IPS-NIHi7 (cell line): ENCODE measurements at regions not wholly inside any gene's neighbourhood (a gene's known extent, or its start where the extent isn't known, plus 50 kb on each side); places are given as distances from the start of the nearest gene placed in this dataset.

Experiments used
- DNase-seq: peaks from one replicate; pipeline ENCODE4 v3.0.0; 2012; ENCODE audit warnings: mixed read lengths; ENCODE audit errors: extremely low spot score

GRCh38 chr14:98545181-98545580 lies 726.8 kb downstream of the BCL11B start:
- DNase-seq = no peak

DNA sequence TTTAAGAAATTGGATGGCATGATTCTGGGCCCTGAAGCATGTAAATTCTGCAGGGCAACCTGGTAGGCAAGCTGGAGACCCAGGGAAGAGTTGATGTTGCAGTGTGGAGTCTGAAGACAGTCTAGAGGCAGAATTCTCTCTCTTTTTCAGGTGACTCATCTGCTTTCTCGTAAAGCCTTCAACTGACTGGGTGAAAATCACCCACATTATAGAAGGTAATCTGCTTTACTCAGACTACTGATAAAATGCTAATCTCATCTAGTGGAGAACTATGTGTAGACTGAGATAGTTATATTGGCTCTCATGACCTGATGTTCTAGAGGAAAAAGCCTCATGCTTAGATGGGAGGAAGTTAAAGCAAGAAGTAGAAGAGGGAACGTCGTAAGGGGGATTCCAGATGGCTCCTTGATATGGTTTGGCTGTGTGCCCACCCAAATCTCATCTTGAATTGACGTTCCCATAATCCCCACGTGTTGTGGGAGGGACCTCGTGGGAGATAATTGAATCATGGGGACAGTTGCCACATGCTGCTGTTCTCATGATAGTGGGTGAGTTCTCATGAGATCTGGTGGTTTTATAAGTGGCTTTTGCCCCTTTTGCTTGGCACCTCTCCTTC lies 723.8 kb downstream of the BCL11B start:
- no peak for DNase-seq

GRCh38 chr14:98551028-98551427 lies 721.0 kb downstream of the BCL11B start:
- DNase-seq = no peak

DNA sequence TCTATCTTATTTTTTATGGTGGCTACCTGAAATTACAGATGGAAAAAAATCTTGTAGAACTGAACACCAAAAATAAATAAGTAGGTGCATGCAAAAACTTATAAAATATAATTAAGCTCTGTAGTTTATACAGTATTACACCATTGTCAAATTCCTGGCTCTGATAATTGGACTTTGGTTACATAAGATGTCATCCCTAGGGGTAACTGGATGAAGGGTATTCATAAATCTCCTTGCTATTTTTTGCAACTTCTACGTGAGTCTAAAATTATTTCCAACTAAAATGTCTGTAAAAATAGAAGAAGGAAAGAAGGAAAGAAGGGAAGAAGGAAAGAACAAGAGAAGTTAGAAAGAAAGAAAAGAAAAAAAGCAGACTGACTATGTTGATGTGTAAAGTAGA lies 716.6 kb downstream of the BCL11B start:
- no peak for DNase-seq

DNA sequence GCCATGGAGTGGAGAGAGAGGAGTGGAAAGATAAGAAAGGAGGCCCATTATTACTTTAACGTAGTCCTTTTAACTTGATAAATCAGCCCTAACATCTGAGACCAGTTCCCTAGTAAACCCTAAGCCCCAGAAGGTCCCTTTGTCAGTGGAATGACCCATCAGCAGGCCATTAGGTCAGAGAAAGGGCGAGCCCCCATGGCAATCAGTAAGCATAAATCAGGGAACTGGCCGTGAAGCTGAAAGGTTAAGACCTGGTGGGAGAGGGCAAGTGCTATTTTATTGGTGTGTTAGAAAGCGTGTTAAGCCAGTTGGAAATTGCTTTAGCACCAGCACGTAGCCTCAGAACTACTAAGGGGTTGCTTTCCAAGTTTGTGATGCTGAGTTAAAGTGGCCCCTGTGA lies 708.0 kb downstream of the BCL11B start:
- DNase-seq = no peak

DNA sequence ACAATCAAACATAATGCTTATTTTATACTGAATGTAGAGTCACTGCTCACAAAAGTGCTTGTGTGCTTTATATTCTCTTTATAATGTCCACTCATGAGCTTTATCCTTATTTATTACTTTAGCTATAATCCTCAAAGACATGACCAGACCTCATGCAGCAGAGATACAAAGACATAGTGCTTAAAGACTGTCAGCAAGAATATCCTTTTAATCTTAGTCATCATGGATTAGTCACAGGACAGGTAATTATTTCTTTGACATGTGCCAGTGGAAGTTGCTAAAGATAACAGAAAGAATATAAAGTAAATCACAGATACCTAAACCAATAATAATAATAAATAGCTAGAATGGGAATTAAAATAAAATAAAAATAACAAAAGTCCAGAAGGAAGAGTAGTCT lies 707.5 kb downstream of the BCL11B start:
- no peak for DNase-seq

- no peak for DNase-seq
Observed at GRCh38 chr14:98571104-98571503, 700.9 kb downstream of the BCL11B start.

DNA sequence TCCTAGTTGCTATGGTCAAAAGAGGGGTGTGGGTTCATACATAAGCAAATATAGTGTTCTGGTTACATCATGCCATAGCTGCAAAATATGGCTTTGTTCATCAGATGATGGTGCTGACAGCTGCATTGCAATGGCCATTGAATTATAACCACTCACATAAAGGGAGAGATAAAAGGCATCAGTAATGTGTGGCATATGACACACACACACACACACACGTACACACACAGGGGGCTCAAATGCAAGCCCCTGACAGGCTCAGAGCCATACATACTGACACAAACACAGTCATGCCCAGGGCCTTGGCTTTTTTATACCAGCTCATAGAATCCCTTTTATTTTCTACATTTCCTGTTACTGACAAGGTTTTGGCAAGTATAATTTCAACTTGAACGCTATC lies 698.9 kb downstream of the BCL11B start:
- no peak for DNase-seq

- no peak for DNase-seq
Observed at GRCh38 chr14:98576463-98576862, 695.5 kb downstream of the BCL11B start.

- no peak for DNase-seq
Observed at GRCh38 chr14:98578204-98578603, 693.8 kb downstream of the BCL11B start.

- DNase-seq = no peak
Observed at GRCh38 chr14:98579140-98579539, 692.9 kb downstream of the BCL11B start.

- DNase-seq = peak; percentile 48
Observed at GRCh38 chr14:98580131-98580678, 691.8 kb downstream of the BCL11B start.

DNA sequence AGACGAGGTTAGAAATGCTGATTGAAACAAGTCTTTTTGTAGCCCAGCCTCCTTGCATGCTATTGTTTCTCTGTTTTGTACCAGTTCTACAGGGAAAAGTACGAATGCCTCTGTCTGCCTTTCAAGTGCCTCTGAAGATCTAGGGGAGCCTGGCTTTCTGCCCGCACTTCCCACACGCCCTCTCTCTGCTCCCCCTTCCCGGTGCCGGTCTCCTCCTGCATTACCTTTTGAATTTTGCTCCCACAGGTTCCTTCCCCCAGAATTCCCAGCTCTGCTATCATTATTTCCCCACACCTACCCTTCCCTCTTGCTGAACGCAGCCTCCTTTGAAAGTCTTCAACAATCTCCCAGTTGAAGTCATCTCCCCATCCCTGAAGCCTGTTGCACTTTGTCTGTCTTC lies 689.7 kb downstream of the BCL11B start:
- DNase-seq = no peak

DNA sequence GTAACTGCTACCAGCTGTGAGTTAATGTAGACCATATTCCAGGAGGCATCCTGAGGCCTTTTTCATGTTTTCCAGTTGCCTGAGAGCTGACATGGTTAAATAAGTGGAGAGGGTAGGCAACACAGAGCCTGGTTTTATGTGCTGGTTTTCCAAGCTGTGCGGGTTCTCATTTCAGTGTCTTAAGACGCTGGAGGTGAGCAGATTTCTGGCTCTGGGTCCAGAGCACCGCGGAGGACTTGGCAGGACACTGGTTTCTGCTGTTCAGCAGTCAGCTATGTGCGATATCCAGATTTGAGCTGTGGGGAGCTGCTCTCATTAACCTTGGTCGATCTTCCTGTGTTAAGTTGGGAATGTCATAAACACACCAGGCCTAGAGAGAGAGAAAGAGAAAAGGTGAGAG lies 680.8 kb downstream of the BCL11B start:
- no peak for DNase-seq

DNA sequence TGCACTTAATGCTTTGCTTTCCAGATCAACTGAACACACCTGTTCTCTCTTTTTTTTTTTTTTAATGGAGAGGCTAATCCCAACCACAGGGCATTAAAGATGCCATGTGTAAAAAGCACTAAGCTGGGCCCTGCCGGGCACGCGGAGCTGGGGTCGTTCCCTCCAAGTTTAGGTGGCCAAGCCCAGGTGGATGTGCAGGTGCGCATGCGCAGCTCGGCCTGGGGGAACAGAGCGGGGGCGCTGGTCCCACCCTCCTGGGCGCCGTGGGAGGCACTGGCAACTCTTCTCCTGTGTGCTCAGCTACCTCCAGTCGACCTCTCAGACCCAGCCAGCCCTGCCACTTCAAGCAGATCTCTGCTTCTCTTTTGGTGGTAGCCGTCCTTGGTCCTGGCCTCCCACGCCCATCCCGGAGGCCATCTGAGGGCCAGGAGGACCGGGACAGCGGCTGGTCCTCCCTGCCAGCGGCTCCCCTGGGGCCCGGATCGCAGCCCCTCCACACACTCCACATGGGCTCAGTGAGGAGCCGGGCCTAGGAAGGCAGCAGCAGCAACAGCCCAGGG lies 679.3 kb downstream of the BCL11B start:
- DNase-seq = no peak

DNA sequence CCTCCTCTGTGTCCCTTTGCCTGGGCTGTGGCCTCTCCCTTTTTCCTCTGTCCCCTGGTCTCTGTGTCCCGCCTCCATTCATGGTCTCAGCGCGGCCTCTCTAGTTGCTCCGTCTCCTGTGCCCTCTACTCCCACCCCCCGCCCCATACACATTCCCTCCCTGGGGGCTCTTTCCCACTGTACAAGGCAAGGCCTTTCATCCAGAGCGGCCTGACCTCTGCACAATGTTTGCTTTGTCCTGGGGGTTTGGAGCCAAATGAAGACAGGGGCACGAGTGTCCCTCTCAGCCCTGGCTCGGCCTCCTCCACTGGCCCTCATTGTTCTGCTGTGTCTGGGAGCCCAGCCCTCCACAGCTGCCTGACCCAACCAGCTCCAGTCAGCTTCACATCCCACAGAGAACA lies 678.6 kb downstream of the BCL11B start:
- no peak for DNase-seq

GRCh38 chr14:98594156-98594555 lies 677.8 kb downstream of the BCL11B start:
- no peak for DNase-seq

DNA sequence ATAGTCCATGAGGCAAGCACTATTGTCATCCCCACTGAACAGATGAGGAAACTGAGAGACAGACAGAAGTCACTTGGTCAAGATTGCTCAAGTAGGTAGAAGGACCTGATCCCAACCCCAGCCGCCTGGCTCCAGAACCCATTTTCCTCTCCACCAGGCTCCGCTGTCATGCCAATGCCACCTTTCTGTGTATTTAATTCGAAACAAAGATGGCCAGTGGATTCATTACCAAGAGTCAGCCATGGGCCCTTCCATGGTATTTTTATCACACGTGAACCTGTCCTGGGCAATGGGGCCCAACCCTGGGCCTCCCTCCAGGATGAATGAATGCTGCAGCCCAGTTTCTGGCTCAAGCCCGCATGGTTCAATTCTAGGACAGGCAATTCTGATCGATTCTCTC lies 673.4 kb downstream of the BCL11B start:
- no peak for DNase-seq

DNA sequence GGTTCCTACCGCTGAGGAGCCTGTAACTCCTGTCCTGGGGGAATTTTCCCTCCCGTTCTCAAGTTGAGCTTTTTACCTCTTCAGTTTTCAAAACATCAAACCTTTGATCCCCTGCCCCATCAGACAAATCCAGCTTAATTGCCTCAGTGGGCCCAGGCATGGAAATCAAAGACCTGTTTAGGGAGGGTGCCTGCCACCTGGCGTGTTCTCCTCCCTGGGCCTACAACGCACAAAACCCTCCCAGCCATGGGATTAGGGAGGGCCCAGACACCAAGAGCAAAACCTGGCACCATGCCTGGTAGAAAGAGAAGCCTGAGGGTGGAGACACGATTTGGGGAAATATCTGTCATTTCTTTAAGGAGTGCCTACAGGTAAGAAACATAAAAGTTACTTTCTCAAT lies 672.9 kb downstream of the BCL11B start:
- no peak for DNase-seq

- DNase-seq = no peak
Observed at GRCh38 chr14:98602983-98603382, 669.0 kb downstream of the BCL11B start.

- DNase-seq = no peak
Observed at GRCh38 chr14:98605043-98605442, 667.0 kb downstream of the BCL11B start.

DNA sequence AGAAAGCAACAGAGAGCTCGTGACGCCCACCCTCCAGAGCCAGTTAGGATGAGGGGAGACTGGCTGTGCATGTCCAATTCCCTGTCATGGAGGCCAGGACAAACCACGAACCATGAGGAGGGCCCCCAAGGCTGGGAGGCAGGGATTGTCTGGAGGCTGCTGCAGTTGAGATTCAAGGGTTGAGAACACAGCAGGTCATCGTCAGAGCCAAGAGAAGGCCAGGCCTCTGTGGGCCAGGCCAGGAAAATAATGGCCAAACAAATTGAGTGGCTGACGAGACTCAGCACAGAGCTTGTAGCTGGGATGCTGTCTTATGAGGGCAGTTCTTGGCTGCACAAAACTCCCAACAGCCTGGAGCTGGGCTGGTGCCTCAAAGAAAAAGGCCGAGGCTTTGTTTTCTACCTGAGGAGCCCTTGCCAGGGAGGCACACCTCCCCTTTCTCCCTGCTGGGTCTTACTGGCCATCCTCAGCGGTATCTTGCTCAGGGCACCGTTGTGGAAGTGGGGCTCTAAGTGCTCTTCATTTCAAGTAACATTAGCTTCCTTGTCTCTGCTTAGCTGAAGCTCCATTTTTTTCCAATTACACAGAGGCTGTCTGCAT lies 665.9 kb downstream of the BCL11B start:
- DNase-seq = no peak

GRCh38 chr14:98606816-98607215 lies 665.2 kb downstream of the BCL11B start:
- no peak for DNase-seq
